PC-3 (cell line): ENCODE measurements at regions not wholly inside any gene's neighbourhood (a gene's known extent, or its start where the extent isn't known, plus 50 kb on each side); places are given as distances from the start of the nearest gene placed in this dataset.
A peak's percentile ranks its signal among the peaks of the same experiment; 100 is the strongest.

Experiments
- ATAC-seq: fragments of 200-7000 bp; cut with Tn5 transposase; 2 replicates; pipeline ENCODE4 v1.9.1; 2020; ENCODE audit warnings: mild to moderate bottlenecking, moderate library complexity
- BruUV-seq: library from RNA; stranded (reverse); fragments of 400-500 nt; replicated peaks from 2 replicates; lab custom pipeline; 2021; lab: Mats Ljungman, UMichigan
- CTCF ChIA-PET: fragments of 300-600 bp; sonication (Branson Sonifier 250); formaldehyde crosslinking; loops from one replicate; lab custom pipeline; 2022; ENCODE audit warnings: antibody characterized with exemption; lab: Charles Lee
- POLR2A ChIA-PET: fragments of 300-600 bp; sonication (Branson Sonifier 250); formaldehyde crosslinking; loops from one replicate; lab custom pipeline; 2022; ENCODE audit warnings: antibody characterized with exemption; ENCODE audit not compliant: unreplicated experiment; lab: Charles Lee
- DNase-seq: peaks from one replicate; pipeline ENCODE4 v3.0.0-alpha.2; 2015
- H2AFZ ChIP-seq: fragments of 300-600 bp; sonication (generic); 2 replicates; pipeline ENCODE4 v1.6.0; 2016; ENCODE audit warnings: antibody characterized with exemption, low read length
- H3F3A ChIP-seq: fragments of 300-600 bp; sonication (generic); one replicate; pipeline ENCODE4 v1.6.0; 2017; ENCODE audit warnings: antibody characterized with exemption, low read length, control low read depth, mild to moderate bottlenecking; ENCODE audit not compliant: unreplicated experiment
- H3K27ac ChIP-seq: fragments of 300-600 bp; sonication (generic); 2 replicates; pipeline ENCODE4 v1.5.1; 2016; ENCODE audit warnings: mild to moderate bottlenecking, low read length
- H3K27me3 ChIP-seq: fragments of 300-600 bp; sonication (generic); 2 replicates; pipeline ENCODE4 v1.6.1; 2016; ENCODE audit warnings: low read length, mixed read lengths
- H3K36me3 ChIP-seq: fragments of 300-600 bp; sonication (generic); 2 replicates; pipeline ENCODE4 v1.6.1; 2016; ENCODE audit warnings: low read depth, mixed run types, low read length, mixed read lengths
- H3K4me1 ChIP-seq: fragments of 300-600 bp; sonication (generic); 2 replicates; pipeline ENCODE4 v1.5.1; 2016; ENCODE audit warnings: low read length; ENCODE audit not compliant: insufficient read depth
- H3K4me2 ChIP-seq: fragments of 300-600 bp; sonication (generic); 2 replicates; pipeline ENCODE4 v1.6.0; 2016; ENCODE audit warnings: low read length
- H3K4me3 ChIP-seq: fragments of 300-600 bp; sonication (generic); 2 replicates; pipeline ENCODE4 v1.5.1; 2016; ENCODE audit warnings: mild to moderate bottlenecking, low read length, mixed read lengths
- H3K79me2 ChIP-seq: fragments of 300-600 bp; sonication (generic); 2 replicates; pipeline ENCODE4 v1.6.1; 2017; ENCODE audit warnings: low read length, mixed read lengths
- H3K9ac ChIP-seq: fragments of 300-600 bp; sonication (generic); 2 replicates; pipeline ENCODE4 v1.6.0; 2016; ENCODE audit warnings: mild to moderate bottlenecking, low read length
- H3K9me2 ChIP-seq: fragments of 300-600 bp; sonication (generic); replicated peaks from 2 replicates; pipeline ENCODE4 v1.6.1; 2016; ENCODE audit warnings: mixed run types, low read length, mixed read lengths
- H3K9me3 ChIP-seq: fragments of 300-600 bp; sonication (generic); 2 replicates; pipeline ENCODE4 v1.6.1; 2016; ENCODE audit warnings: low read length, mixed read lengths
- H4K20me1 ChIP-seq: fragments of 300-600 bp; sonication (generic); 2 replicates; pipeline ENCODE4 v1.6.1; 2016; ENCODE audit warnings: low read length, mixed read lengths
- CTCF ChIP-seq: fragments of 300-600 bp; sonication (generic); conservative IDR thresholded peaks from 2 replicates; pipeline ENCODE4 v1.5.1; 2017; ENCODE audit warnings: antibody characterized with exemption, low read depth, mild to moderate bottlenecking, low read length
- EZH2 ChIP-seq: fragments of 300-600 bp; sonication (generic); IDR thresholded peaks from one replicate; pipeline ENCODE4 v1.6.1; 2017; ENCODE audit warnings: antibody characterized with exemption, mild to moderate bottlenecking, low read length; ENCODE audit not compliant: unreplicated experiment
- EZH2phosphoT487 ChIP-seq: fragments of 300-600 bp; sonication (generic); IDR thresholded peaks from 2 replicates; pipeline ENCODE4 v1.6.1; 2018; ENCODE audit warnings: mild to moderate bottlenecking, antibody characterized with exemption, low read length, borderline replicate concordance
- intact Hi-C: fragments of 100-400 bp; cut with micrococcal nuclease; formaldehyde crosslinking; loops from 2 replicates; pipeline ENCODE4 v1.9.0; 2023

GRCh38 chrX:136953867-136954787 lies 73.6 kb upstream of the RBMX start:
- no peak overlapping the region for H3K4me3 ChIP-seq
- no peak overlapping the region for H3K4me2 ChIP-seq
- no peak overlapping the region for H3K9ac ChIP-seq
- no peaks in the 10 kb centered on the region for H3K4me1 ChIP-seq
- H3K79me2 ChIP-seq: no peaks in the 10 kb centered on the region
- no TSS peak for BruUV-seq
- H3K27me3 ChIP-seq: no peaks in the 10 kb centered on the region
- ChIA-PET CTCF (interaction anchor here (0.5 kb wide), 1 partner anchor 395 kb away, joined by 9 read pairs; no protein-coding TSS in a partner anchor), POLR2A (no interaction called here)
- H3K9me3 ChIP-seq: no peaks in the 10 kb centered on the region
- ATAC-seq: peak; percentile 94
- peak; percentile 88 for DNase-seq
- no peaks in the 10 kb centered on the region for H3K36me3 ChIP-seq
- no peaks in the 10 kb centered on the region for H4K20me1 ChIP-seq
- H3K27ac ChIP-seq: no peak overlapping the region
- H3F3A ChIP-seq: no peaks in the 10 kb centered on the region
- no peak overlapping the region for H2AFZ ChIP-seq
- TF ChIP-seq EZH2: no peak
- TF ChIP-seq CTCF: peak; percentile 66
- H3K9me2 ChIP-seq: no peaks in the 10 kb centered on the region
- intact Hi-C loops: loop anchor here (2.0 to 10.0 kb wide), 2 partner anchors 1081 to 1791 kb away; no protein-coding TSS in a partner anchor

- no peak for ATAC-seq
- no peaks in the 10 kb centered on the region for H4K20me1 ChIP-seq
- no peaks in the 10 kb centered on the region for H3K36me3 ChIP-seq
- H3K9me2 ChIP-seq: no peaks in the 10 kb centered on the region
- H3K9me3 ChIP-seq: no peaks in the 10 kb centered on the region
- H3K4me3 ChIP-seq: no peak overlapping the region
- no peaks in the 10 kb centered on the region for H3K79me2 ChIP-seq
- ChIA-PET POLR2A (no interaction called here), CTCF (no interaction called here)
- no peak overlapping the region for H3K9ac ChIP-seq
- H3K27ac ChIP-seq: no peak overlapping the region
- BruUV-seq: no TSS peak
- H2AFZ ChIP-seq: no peak overlapping the region
- no peak overlapping the region for H3K4me2 ChIP-seq
- H3F3A ChIP-seq: no peaks in the 10 kb centered on the region
- no peak for TF ChIP-seq EZH2
- TF ChIP-seq EZH2phosphoT487: no peak
- TF ChIP-seq CTCF: no peak
- intact Hi-C loops: loop anchor here (10.0 kb wide), 1 partner anchor 1795 kb away; no protein-coding TSS in a partner anchor
- H3K4me1 ChIP-seq: no peaks in the 10 kb centered on the region
- DNase-seq: no peak
- no peaks in the 10 kb centered on the region for H3K27me3 ChIP-seq
These were observed 69.7 kb upstream of the RBMX start for GRCh38 chrX:136950211-136950610.
